ENCODE measurements at regions not wholly inside any gene's neighbourhood (a gene's known extent, or its start where the extent isn't known, plus 50 kb on each side); places are given as distances from the start of the nearest gene placed in this dataset.

DNA sequence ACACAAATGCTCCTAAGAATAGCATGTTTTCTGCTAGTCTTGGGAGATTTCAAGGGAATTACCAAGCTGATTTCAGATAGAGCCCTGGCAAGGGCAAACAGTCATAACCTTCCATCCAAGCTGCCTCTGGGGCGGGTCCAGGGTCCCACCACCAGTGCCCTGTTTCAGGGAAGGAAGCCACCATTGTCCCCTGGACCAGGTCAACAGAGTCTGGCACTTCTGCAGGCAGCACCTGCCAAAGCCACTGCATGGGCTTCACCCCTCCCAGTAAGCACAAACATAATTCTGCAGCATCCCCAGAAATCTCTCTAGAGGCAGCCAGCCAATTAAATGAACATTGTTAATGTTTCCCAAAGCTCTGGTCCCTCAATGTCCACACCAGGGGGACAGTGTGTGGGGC is 143.0 kb downstream of the SALL1 start:
- Histone ChIP-seq H3K9ac (replicated peaks; ENCODE audit: extremely low read depth, insufficient read depth, low read length) (no peak overlapping the region), H3K4me3 (replicated peaks in 1 of 3; ENCODE audit: insufficient read depth in 1 of 3, low read depth in 1 of 3, low read length in 3 of 3) (no peak overlapping the region), H2AFZ (ENCODE audit: low read depth, low read length) (no peak overlapping the region), H3K27ac (ENCODE audit: insufficient read depth, low read depth, low read length) (no peak overlapping the region), H3K9me1 (replicated peaks; ENCODE audit: control insufficient read depth, extremely low read depth, insufficient read depth, low read length) (no peaks in the 10 kb centered on the region), H3K4me2 (ENCODE audit: insufficient read depth, low read length) (no peak overlapping the region), H4K20me1 (replicated peaks; ENCODE audit: control insufficient read depth, extremely low read depth, insufficient read depth, low read length) (no peaks in the 10 kb centered on the region), H3K79me2 (ENCODE audit: control insufficient read depth, insufficient read depth, low read length) (no peaks in the 10 kb centered on the region), H3K4me1 (ENCODE audit: control insufficient read depth, extremely low read depth, insufficient read depth, low read length) (no peaks in the 10 kb centered on the region), H3K27me3 (ENCODE audit: control insufficient read depth in 2 of 2, insufficient read depth in 2 of 2, low read length in 2 of 2) (no peaks in the 10 kb centered on the region), H3K9me3 (replicated peaks; ENCODE audit: control insufficient read depth, insufficient read depth, low read length) (peaks cover 11% of the 10 kb centered on the region), H3K36me3 (ENCODE audit: control insufficient read depth in 2 of 2, extremely low read depth in 1 of 2, insufficient read depth in 2 of 2, low read length in 2 of 2) (no peaks in the 10 kb centered on the region)
- CTCF ChIA-PET, result no interaction called here
- FAIRE-seq (no peak), DNase-seq (ENCODE audit: low read depth, low spot score) (no peak)
- POLR2A ChIA-PET, result no interaction called here
- TF ChIP-seq GATA2 (IDR thresholded peaks at IDR 0.05; ENCODE audit: insufficient read depth, insufficient read length, low read depth, low read length), result no peak
- TF ChIP-seq, protein P1, sequence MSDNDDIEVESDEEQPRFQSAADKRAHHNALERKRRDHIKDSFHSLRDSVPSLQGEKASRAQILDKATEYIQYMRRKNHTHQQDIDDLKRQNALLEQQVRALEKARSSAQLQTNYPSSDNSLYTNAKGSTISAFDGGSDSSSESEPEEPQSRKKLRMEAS (IDR thresholded peaks at IDR 0.05; ENCODE audit: insufficient read depth, insufficient read length), result no peak
- no peak for TF ChIP-seq POLR2AphosphoS5 (IDR thresholded peaks at IDR 0.05; ENCODE audit: insufficient read depth, low read depth, low read length)
- TF ChIP-seq MYC (IDR thresholded peaks at IDR 0.05; ENCODE audit: low read depth, low read length), result no peak
- TF ChIP-seq JUN (IDR thresholded peaks at IDR 0.05; ENCODE audit: borderline replicate concordance, insufficient read depth, insufficient read length, low read depth), result no peak
- TF ChIP-seq POLR2A (IDR thresholded peaks at IDR 0.05; ENCODE audit: low read depth, low read length), result no peak
- no peak for TF ChIP-seq FOS (IDR thresholded peaks at IDR 0.05; ENCODE audit: borderline replicate concordance, insufficient read depth, low read length)
- TF ChIP-seq, protein P2, sequence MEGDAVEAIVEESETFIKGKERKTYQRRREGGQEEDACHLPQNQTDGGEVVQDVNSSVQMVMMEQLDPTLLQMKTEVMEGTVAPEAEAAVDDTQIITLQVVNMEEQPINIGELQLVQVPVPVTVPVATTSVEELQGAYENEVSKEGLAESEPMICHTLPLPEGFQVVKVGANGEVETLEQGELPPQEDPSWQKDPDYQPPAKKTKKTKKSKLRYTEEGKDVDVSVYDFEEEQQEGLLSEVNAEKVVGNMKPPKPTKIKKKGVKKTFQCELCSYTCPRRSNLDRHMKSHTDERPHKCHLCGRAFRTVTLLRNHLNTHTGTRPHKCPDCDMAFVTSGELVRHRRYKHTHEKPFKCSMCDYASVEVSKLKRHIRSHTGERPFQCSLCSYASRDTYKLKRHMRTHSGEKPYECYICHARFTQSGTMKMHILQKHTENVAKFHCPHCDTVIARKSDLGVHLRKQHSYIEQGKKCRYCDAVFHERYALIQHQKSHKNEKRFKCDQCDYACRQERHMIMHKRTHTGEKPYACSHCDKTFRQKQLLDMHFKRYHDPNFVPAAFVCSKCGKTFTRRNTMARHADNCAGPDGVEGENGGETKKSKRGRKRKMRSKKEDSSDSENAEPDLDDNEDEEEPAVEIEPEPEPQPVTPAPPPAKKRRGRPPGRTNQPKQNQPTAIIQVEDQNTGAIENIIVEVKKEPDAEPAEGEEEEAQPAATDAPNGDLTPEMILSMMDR (IDR thresholded peaks at IDR 0.05; ENCODE audit: extremely low read depth in 1 of 2, insufficient read depth in 1 of 2, low read depth in 1 of 2, low read length in 2 of 2), result no peak
- TF ChIP-seq EZH2 (IDR thresholded peaks at IDR 0.05; ENCODE audit: borderline replicate concordance, low read depth, low read length, severe bottlenecking), result no peak
- intact Hi-C loops (cut with micrococcal nuclease), result no loop called here
- no TSS peak for BruUV-seq (replicated peaks)
- dilution Hi-C loops (cut with MboI; ENCODE audit: extremely low pct_ligation_motif_present, low sequenced_read_pairs), result no loop called here

Data from endothelial cell of umbilical vein (primary cell).